Right renal pelvis (tissue), 4 donors: ENCODE measurements at regions not wholly inside any gene's neighbourhood (a gene's known extent, or its start where the extent isn't known, plus 50 kb on each side); places are given as distances from the start of the nearest gene placed in this dataset.

Source experiments
- DNase-seq, 4 donors: peaks; one replicate each; pipeline ENCODE4 v3.0.0-alpha.2; 2013; ENCODE audit warnings: low read depth in 4 of 4, low spot score in 3 of 4, missing footprints in 1 of 4

DNA sequence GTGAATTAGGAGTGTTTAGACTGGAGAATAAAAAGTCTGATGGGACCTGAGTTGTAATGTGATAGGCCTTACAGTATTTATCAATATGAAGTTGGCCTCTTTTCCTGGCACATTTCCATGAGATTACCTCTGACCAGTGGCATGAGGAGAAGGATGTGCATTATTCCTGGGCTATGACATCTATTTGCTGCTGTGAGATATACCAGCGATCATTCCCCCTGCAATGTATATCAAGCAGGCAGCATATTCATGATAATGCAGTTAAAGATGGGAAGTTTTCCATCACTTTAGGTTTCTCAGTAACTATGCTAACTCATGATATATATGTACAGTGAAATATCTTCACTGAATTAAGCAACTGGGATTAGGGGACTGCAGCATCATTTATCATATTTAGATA lies 142.8 kb upstream of the MBL2 start:
- no peak for DNase-seq

DNA sequence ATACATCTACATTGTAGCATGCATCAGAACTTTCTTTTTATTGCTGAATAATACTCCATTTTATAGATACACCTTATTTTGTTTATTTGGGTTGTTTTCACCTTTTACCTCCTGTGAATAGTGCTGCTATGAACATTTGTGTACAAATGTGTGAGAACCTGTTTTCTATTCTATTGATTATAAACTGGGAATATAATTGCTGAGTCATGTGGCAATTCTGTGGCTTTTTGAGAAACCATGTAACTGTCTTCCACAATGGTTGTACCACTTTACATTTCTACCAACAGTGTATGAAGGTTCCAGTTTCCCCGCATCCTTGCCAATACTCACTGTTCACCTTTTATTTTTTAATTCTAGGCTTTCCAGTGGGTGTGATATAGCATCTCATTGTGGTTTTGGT lies 138.6 kb upstream of the MBL2 start:
- no peak for DNase-seq

DNA sequence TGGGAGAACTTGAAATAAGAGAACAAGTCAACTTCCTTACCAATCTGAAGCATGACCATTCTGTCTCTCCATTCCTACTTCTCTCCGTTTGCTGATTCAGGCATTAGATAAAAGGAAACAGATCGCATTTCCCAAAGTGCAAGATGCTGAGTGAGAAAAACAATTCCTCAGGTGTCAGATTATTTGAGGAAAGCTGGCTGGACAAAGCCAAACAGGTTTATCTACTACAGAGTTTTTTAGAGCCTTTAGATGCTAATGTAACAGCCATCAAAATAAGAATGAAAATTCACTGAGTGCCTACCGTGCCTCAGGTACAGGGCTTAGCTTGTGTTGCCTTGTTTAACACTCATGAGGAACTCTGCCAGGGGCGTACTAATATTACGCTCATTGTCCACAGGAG lies 135.9 kb upstream of the MBL2 start:
- DNase-seq, result no peak

DNA sequence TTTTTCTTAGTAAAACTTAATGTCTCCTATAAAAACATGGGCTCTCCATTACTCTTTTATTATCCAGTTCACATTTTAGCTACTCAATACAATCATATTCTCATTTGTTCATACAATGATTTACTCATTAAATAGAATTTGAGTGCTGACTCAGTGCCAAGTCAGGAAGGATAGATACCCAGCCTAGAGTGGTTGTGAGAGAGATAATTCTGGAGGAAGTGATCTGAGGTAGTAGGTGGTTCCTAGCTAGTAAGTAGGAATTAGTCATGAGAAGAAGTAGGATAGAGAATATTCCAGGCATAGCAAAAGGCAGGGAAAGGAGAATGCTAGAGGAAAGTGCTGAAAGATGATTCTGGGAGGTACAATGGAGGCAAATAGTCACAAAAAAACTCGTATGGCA lies 133.5 kb upstream of the MBL2 start:
- no peak for DNase-seq

DNA sequence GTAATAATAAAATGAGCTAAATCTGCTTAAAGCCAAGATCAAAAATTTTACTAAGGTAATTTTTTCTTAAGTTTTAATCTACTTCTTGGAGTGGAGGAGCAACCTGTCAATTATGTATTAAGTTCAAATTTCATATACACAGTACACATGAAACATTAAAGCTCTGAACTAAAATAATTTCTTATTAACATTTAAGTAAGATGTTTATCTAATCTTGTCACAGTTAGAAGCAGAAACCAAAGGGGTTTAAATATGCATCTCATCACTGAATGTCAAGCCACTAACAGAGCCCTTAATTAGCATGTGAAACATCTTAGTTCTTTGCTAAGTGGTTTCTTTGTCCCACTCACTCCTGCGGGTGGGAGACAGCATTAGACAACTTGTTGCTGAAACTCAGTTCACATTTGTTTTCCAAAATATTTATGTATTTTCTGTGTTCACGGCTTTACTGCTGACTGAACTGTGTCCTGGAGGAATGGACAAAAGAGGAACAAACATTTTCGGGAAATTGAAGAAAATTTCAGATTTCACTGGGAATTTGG lies 130.9 kb upstream of the MBL2 start:
- DNase-seq, result no peak

DNA sequence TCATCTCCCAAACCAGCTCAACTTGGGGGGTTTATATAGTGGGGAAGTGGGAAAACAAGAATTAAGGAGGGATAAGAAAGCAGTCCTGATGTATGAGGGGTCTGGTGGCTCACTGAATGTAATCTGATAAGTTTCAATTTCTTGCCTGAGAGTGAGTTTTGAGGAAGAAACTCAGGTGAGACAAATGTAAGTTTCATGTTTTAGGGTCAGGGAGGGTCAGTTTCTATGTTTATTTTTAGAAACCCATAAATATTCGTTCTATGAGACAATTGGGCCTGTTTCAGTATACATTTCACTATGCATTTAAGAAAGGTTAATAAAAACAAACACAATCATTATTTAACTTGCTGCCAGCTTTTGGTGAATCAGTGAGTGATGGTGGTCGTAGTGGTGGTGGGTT lies 128.0 kb upstream of the MBL2 start:
- no peak for DNase-seq

DNA sequence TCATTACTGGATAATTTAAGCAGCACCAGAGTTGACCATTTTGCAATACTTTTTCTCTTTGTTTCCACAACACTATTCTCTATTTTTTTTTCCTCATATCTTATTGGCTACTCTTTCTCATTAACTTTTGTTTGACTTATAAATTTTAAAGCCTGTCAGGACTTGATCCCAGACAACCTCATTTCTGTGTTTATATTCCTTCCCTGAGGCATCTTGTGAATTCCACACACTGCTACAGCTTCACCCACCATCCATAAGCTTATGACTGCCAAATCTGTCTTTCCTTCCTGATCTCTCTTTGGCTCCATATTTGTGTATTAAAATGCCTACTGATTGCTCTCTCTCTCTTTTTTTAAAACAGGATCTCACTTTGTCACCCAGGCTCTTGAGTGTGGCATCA lies 124.6 kb upstream of the MBL2 start:
- no peak for DNase-seq

DNA sequence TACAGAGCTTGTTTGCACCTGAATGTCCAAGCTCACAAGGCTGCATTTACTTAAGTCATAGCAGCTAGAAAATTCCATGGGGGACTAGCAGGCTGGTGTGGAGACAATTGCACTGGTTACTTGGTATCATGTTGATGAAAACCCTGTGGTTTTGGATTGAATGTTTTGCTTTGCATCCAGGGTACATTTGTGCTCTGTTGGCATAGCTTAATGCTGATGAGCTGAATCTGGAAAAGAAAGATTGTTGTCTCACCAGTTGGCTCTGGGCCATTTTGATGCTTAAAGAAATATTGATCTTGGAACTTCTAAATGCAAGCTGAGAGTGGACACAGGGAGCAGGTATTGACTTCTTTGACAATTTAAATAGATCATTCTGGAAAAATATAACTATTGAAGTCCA lies 122.5 kb upstream of the MBL2 start:
- no peak for DNase-seq

DNA sequence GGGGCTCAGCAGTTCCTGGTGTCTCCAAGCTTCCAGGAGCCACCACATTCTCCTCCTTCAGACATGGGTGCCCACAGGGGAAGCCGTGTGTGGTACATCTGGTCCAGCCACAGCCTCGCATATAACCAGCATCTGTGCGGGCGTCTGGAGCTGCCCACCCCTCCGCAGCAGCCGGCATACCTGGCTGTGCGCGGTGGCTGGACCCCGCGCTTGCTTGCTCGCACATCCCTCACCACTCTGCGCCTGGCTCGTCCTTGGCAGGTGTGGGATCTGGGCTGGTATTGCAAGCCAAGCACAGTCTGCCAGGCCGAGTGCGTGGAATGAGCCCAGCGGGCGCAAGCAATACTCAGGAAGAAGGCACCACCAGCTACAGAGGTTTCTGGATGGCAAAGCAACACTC lies 117.7 kb upstream of the MBL2 start:
- no peak for DNase-seq

DNA sequence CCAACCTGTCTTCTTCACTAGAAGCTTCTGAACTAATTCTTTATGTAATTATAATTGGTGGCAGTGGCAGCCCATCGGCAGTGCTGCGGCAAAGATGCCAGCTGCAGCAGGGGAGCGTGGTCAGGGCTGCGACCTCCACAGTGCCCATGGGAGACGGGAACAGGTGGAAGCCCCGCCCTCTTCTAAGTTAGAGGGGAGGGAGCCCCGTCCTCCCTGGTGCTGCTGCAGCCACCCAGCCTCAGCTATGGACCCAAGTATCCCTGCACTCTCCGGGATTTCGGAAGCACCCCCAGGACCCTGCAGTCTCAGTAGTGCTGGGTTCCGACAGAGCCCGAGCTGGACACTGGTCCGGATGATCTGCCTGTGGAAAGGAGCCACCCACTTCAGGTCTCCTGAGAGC lies 117.0 kb upstream of the MBL2 start:
- DNase-seq, result no peak

DNA sequence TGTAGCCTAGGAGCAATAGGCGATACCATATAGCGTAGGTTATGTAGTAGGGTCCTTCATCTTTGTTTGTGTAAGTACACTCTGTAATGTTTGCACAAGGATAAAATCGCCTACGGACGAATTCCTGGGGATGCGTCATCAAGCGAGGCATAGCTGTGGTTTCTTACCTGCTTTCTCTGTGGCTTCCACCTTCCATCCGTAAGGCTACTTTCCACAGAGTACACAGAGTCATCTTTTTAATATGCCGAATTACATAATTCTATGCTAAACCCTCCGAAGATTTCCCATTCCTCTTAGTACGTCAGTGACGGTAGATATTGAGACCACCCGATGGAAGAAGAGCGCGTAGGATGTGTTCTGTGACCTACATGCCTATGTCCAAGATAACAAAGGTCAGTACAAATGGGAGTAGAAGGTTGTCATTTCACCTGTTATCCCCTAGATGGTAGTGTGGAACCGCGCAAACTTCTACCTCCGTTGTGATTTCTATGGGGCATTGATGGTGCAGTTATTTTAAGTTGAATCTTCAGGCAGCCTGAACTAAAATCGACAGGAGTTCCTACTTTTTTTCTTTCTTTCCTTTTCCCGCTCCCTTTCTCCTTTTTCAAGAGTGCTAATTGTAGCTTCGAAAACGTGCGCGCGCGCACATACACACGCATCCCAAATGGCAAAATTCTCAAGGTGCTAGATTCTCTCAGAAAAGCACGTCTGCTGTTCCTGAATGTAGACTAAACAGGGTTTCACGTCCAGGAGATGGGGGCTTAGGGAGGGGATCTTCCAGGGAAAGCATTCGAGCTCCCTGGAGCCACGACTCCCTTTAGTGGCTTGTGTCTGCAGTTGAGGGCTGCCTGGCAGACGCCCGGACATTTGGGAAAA lies 111.7 kb upstream of the MBL2 start:
- DNase-seq, result peak; percentile 50 to 75 (median 68)

DNA sequence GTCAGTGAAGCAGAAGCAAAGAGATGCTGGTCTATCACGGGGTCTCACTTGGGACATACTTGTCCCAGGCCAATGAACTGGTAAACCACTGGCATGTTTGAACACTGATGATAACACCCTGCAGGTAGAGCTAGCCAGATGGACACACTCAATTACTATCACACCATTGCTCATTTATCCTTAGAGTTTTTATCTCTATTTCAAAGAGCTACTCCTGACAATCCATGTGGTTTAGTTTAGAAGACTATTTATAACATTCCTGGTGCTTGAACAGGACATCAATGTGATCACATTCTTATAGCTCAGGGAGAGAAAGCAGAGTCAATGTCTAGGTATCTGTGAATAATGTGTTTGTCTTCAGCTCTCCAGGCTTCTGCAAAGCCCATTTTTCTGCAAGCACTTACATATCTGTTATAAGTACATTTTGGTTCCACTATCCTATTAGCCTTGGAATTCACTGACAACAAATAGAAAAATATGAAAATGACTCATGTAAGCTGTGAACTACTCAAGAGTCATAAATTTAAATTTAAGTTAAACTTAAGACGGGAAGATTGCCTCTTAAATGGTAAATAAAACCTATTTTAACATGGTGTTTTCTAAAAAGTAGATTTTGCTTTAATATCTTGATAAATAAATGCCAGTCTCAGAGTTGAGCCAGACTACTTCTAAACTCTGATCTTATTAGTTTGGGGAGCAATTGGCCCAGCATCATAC lies 106.7 kb upstream of the MBL2 start:
- DNase-seq, result no peak

DNA sequence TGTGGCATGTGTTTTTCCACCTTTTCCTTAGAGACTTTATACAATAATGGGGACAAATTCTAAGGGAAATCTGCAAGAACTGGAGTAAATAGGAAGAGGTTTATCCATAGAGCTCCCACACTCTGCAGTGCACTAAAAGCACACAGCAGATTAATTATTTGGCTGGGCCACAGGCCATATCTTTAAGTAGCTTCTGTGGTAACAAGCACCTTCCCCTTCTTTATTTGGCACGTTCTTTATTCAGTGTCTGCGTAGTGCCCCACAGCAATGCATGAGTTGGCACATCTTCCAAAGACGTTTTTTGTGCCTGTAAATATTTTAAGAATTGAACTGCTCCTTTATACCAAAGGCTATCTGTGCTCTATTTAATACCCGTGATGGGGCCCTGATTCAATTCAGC lies 104.9 kb upstream of the MBL2 start:
- DNase-seq, result no peak

DNA sequence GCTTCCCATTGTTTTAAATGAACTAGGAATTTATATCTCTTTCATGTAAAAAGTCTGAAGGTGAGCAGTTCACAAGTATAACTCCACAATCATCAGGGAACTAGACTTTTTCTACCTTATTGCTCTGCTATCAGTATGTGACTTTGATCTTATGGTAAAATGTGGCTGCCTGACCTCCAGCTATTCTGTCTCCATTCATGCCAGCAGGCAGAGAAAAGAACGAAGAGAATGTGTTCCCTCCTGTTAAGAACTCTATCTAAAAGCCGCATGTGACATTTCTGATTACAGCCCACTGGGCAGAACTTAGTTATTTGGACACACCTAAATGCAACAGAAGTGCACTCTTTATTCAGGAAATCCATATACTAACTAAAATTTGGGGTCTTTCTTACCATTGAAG lies 102.8 kb upstream of the MBL2 start:
- no peak for DNase-seq

DNA sequence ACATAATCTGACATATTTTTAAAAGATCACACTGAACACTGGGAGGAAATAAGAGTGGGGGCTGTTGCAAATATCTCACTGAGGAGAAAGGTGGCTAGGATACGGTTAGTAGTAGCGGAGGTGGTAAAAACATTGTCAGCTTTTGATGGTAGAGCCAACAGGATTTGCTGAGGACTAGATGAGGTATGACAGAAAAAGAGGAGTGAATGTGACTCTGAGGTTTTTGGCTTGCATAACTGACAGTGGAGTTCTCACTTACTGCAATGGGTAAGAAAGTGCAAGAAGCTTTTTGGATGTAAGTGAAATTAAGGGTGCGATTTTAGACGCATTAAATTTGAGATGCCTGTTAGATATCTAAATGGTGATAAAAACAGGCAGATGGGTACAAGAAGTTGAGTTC lies 102.0 kb upstream of the MBL2 start:
- DNase-seq, result no peak

DNA sequence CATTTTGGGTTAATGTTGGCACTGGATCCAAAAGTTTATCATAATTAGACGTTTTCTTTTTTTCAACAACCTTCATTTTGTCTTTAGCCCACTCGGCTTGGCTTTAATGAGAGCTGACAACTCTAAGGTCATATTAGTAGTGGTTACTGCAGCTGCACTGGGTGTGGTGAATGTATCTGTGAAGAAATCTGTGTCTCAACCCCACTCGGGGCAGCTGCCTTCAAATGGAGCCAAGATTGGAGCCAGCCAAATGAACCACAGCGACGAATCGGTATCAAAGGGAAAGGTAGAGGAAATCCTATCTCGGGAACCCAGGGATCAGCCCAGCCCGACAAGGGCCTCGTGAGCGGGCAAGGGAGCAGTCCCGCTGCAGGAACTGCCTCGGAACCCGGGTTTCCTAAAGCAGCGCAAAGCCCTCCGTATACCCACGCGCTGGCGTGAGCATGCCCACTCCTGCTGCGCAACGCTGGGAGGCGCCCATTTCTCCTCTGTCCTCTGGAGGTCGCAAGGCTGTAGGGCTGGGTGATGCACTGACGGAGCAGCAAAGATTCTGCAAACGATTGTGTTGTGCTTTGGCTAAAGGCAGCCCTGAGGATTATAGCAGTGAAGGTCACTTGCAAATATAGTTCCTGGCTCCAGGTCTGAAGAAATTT lies 98.7 kb upstream of the MBL2 start:
- no peak for DNase-seq

DNA sequence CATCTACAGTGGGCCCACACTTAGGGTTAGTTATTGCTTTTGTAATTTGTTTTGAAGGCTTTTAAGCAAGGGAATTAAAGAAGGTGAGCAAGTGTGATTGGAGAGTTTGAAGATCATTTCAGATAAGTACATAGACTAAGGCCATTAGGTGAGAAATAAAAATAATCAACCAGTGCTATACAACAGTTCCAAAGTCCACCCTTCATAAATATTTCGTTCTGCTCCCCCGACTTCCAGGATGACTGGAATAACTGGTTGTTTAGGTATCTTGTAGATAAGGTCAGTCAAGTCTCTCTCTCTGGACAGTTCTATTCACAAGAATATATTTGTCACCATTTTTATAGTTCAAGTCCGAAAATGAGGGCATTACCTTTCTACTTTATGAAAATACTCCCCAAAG lies 98.0 kb upstream of the MBL2 start:
- DNase-seq, result no peak

DNA sequence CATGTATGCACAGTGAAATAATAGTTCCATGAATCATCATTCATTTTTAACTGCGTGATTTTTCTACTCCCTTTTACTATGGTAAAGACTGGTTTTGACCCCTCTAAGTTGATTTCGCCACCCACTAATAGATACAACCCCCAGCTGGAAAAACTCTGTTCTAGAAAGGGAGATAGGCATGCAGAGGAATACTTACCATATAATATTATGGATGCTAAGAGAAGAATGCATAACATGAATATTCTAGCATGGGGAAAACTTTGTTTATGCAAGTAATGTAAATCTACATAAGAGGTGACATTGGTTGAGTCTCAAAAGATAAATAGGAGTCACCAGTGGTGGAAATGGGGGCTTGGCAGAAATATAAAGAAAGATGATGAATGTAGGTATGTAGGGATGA lies 97.3 kb upstream of the MBL2 start:
- DNase-seq, result no peak

DNA sequence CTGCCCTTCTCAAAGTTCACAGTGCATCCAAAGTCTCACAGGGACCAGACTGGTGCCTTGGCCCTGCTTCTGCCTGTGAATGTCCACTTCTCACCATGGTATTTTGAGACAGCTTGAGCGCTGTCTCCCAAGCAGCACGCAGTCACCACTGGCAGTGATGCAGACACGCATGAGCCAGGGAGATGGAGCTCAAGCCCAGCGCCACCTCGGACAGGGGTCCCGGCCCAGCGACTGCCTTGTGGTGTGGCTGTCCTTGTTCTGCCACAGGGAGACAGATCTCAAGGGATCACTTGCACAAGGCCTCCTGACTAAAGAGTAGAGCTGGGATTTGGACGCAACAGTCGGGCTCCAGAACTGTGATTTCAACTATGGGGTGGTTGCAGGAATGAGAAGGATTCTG lies 92.6 kb upstream of the MBL2 start:
- no peak for DNase-seq

DNA sequence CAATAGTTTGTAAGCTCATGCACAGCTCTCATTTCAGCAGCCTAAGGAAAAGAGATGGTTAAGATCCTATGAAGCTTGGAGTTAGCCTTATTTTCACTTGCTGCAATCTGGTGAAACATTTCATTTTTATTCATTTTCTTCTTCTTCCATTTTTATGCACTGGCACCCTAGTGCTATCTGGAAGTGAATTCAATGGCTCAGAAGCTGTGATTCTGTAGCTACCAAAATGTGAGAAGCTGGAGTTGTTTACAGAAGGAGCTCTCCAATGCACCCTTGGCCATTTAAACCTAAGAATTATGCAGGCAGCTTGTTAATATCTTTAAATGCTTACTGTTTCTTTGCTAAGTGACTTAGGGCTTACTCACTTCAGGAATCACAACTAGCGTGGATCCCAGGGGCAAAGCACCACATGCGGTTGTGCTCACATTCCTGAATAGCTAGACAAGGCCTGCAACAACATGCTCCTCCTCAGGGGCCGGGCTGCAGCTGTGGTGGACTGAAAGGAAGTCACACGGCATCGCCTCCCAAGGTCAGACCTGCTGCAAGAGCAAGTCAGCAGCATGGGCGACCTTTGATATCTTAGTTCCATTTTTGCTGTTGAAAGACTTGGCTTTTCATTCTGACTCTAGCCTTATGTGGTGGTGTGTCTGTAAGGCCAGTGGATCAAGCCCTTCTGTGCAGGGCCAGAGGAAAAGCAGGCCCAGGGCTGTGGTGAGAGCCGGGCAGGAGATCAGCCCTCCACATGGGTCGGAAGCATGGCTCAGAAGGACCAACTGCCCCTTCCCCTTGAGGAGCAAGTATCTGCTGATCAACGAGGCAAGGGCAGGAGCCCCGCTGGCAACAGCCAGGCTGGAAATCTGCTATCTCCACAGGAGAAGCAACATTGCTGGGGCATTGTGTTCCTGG lies 91.9 kb upstream of the MBL2 start:
- DNase-seq, result no peak

DNA sequence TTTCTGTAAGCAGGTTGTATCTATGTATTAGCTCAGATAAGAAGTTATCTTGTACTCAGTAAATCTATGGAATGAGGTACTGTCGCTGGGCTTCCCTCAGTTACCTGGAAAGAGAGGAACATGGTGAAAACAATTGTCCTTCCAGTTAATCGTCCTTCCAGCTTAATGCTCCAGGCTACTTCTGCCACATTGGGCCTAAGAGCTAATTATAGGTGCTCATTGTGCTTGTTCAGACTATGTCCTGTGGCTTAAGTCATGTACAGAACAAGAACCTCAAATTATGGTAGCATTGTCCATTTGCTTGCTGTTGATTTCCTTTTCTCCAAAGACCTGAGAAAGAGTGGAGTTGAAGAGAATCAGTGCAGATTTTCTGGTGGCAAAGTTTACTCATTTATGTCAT lies 86.1 kb upstream of the MBL2 start:
- DNase-seq, result no peak
